Sigmoid colon (tissue), 6 donors: ENCODE measurements at regions not wholly inside any gene's neighbourhood (a gene's known extent, or its start where the extent isn't known, plus 50 kb on each side); places are given as distances from the start of the nearest gene placed in this dataset.

Experiments
- DNase-seq: peaks from one replicate; pipeline ENCODE4 v3.0.0-alpha.2; 2019
- H3K27ac ChIP-seq, 4 donors: fragments of 200-600 bp; sonication (generic); one replicate each; pipeline ENCODE4 v1.5.1; 2016 to 2019; ENCODE audit warnings: mild to moderate bottlenecking in 1 of 4
- H3K27me3 ChIP-seq, 3 donors: fragments of 200-600 bp; sonication (generic); one replicate each; pipeline ENCODE4 v1.5.1; 2019; ENCODE audit warnings: mild to moderate bottlenecking in 1 of 3
- H3K36me3 ChIP-seq, 4 donors: fragments of 200-600 bp; sonication (generic); one replicate each; pipeline ENCODE4 v1.5.1; 2016 to 2019
- H3K4me1 ChIP-seq, 4 donors: fragments of 200-600 bp; sonication (generic); one replicate each; pipeline ENCODE4 v1.5.1; 2017 to 2019
- H3K4me3 ChIP-seq, 4 donors: fragments of 200-600 bp; sonication (generic); one replicate each; pipeline ENCODE4 v1.5.1; 2017 to 2019; ENCODE audit warnings: mild to moderate bottlenecking in 2 of 4, moderate library complexity in 1 of 4
- H3K9me3 ChIP-seq, 4 donors: fragments of 200-600 bp in 3 of 4; sonication (generic) in 3 of 4; one replicate each; pipeline versions ENCODE4 v1.5.1 to v1.6.1; 2013 to 2019
- CTCF ChIP-seq, 4 experiments: fragments of 450-650 bp in 3 of 4; fragments of 200-600 bp in 1 of 4; IDR thresholded peaks; one replicate each; pipeline ENCODE4 v1.5.1; 2016 to 2019; ENCODE audit warnings: antibody characterized with exemption in 4 of 4, mild to moderate bottlenecking in 3 of 4, moderate library complexity in 2 of 4
- EP300 ChIP-seq, 4 donors: sonication (generic); formaldehyde crosslinking; IDR thresholded peaks; one replicate each; pipeline ENCODE4 v1.6.1; 2017; ENCODE audit warnings: antibody characterized with exemption in 4 of 4
- POLR2A ChIP-seq, 2 donors: fragments of 450-650 bp; IDR thresholded peaks; one replicate each; pipeline ENCODE4 v1.6.1; 2016; ENCODE audit warnings: antibody characterized with exemption in 2 of 2, mild to moderate bottlenecking in 2 of 2, moderate library complexity in 2 of 2
- POLR2AphosphoS5 ChIP-seq, 4 donors: sonication (generic); formaldehyde crosslinking; IDR thresholded peaks; one replicate each; pipeline ENCODE4 v1.6.1; 2017; ENCODE audit warnings: antibody characterized with exemption in 4 of 4
- WGBS, 2 donors: extraction: QIAGEN DNeasy Blood & Tissue Kit; methylation state at CpG; one replicate each; pipeline ENCODE4 v1.1.7; 2013; 5-methylcytosine and 5-hydroxymethylcytosine counted together
- intact Hi-C: fragments of 100-400 bp; cut with DNase I; formaldehyde crosslinking; loops from one replicate; pipeline ENCODE4 v1.15.1; 2023
- donor health status: healthy with polysubstance abuse.
- donor health status: healthy.

DNA sequence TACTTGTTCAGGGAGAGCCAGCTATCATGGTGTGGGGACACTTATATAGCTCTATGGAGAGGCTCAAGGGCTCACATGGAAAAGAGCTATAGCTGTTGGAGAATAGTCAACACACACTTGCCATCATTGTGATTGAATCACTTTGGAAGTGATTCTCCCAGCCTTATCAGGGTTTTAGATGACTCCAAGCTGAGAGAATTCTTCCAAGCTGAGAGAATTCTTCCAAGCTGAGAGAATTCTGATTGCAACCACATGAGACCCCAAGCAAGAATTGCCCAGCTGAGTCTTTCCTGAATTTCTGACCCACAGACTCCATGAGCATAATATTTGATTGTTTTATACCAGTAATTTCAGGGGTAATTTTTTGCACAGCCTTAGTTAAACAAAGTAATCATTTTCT is 1318.3 kb upstream of the RAG2 start:
- Histone ChIP-seq H3K4me3 (no peak overlapping the region), H3K27me3 (no peaks in the 10 kb centered on the region), H3K36me3 (no peaks in the 10 kb centered on the region), H3K27ac (no peak overlapping the region), H3K4me1 (no peaks in the 10 kb centered on the region), H3K9me3 (no peaks in the 10 kb centered on the region)
- no peak for DNase-seq
- TF ChIP-seq EP300 (IDR thresholded peaks at IDR 0.05), result no peak
- TF ChIP-seq POLR2A (IDR thresholded peaks at IDR 0.05), result no peak
- no peak for TF ChIP-seq CTCF (IDR thresholded peaks at IDR 0.05)
- intact Hi-C loops, result no loop called here

DNA sequence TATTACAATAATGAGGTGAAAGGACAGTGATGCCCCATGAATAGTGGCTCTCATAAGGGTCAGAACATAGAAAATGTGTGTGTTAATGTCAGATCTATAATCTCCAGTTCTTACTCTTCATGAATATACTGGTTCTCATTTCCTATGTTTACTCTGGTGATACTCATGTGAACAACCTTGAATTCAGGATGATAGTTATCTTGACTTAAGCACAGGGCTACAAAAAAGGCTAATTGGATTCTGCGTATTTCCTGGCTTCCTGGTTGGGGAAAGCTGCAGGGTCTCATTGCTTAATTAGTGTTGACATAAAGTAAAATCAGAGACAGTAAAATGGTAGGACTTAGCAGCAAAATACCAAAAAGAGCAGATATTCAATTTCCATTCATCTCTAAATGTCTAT is 1316.8 kb upstream of the RAG2 start:
- H3K36me3 ChIP-seq, result no peaks in the 10 kb centered on the region
- H3K27ac ChIP-seq, result no peak overlapping the region
- TF ChIP-seq CTCF (IDR thresholded peaks at IDR 0.05) (no peak), POLR2A (IDR thresholded peaks at IDR 0.05) (no peak), EP300 (IDR thresholded peaks at IDR 0.05) (no peak), POLR2AphosphoS5 (IDR thresholded peaks at IDR 0.05) (no peak)
- no peak for DNase-seq
- H3K4me3 ChIP-seq, result no peak overlapping the region
- intact Hi-C loops, result no loop called here
- H3K27me3 ChIP-seq, result no peaks in the 10 kb centered on the region
- H3K4me1 ChIP-seq, result no peaks in the 10 kb centered on the region
- no peaks in the 10 kb centered on the region for H3K9me3 ChIP-seq
- WGBS, 2 donors, result 1 to 70% methylated on average over 1 of the region's 1 CpG

DNA sequence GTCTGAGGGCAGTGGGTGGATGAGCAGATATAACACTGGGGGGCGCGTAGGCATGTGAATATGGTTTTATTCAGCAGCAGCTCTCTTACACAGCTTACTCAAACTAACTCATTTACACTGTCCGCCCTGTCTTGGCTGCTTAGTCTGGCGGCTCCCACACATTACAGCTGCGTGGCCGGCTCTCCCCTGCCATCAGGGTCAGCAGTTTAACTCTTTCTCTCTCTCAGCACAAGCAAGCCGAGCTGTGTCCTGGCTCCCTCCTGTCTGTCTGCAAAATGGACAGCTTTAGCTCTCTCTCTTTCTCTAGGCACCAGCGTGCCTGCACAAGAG is 1310.1 kb upstream of the RAG2 start:
- no peak for TF ChIP-seq EP300 (IDR thresholded peaks at IDR 0.05)
- no peak for TF ChIP-seq POLR2AphosphoS5 (IDR thresholded peaks at IDR 0.05)
- no peak for TF ChIP-seq CTCF (IDR thresholded peaks at IDR 0.05)
- no peak for TF ChIP-seq POLR2A (IDR thresholded peaks at IDR 0.05)
- 75 to 84% methylated on average over 8 of the region's 8 CpGs for WGBS, 2 donors
- intact Hi-C loops, result no loop called here

GRCh38 chr11:37907436-37908218 is 1309.6 kb upstream of the RAG2 start:
- Histone ChIP-seq H3K27me3 (no peaks in the 10 kb centered on the region), H3K36me3 (no peaks in the 10 kb centered on the region), H3K4me1 (no peaks in the 10 kb centered on the region), H3K9me3 (no peaks in the 10 kb centered on the region), H3K27ac (no peak overlapping the region), H3K4me3 (no peak overlapping the region)
- TF ChIP-seq POLR2AphosphoS5 (IDR thresholded peaks at IDR 0.05) (no peak), EP300 (IDR thresholded peaks at IDR 0.05) (no peak), POLR2A (IDR thresholded peaks at IDR 0.05) (no peak), CTCF (IDR thresholded peaks at IDR 0.05) (no peak)
- DNase-seq, result no peak
- 86% methylated on average over 20 of the region's 20 CpGs for WGBS, 2 donors
- intact Hi-C loops, result no loop called here

More for the DNA sequence above, 1310.1 kb upstream of the RAG2 start:
- Histone ChIP-seq H3K27ac (no peak overlapping the region), H3K9me3 (no peaks in the 10 kb centered on the region), H3K4me1 (no peaks in the 10 kb centered on the region), H3K27me3 (no peaks in the 10 kb centered on the region), H3K36me3 (no peaks in the 10 kb centered on the region), H3K4me3 (no peak overlapping the region)
- DNase-seq, result no peak
